HL-60 (cell line): ENCODE measurements at regions not wholly inside any gene's neighbourhood (a gene's known extent, or its start where the extent isn't known, plus 50 kb on each side); places are given as distances from the start of the nearest gene placed in this dataset.

ENCODE experiments used
- DNase-seq, 2 experiments: peaks; one replicate each; pipeline ENCODE4 v3.0.0-alpha.2; 2010 to 2020; ENCODE audit warnings: low read depth in 1 of 2, low spot score in 1 of 2
- H3K27ac ChIP-seq: fragments of 250-450 bp; sonication (Bioruptor Pico); replicated peaks from 2 replicates; pipeline ENCODE4 v1.5.1; 2020; ENCODE audit warnings: mild to moderate bottlenecking, moderate library complexity
- H3K27me3 ChIP-seq: fragments of 250-450 bp; sonication (Bioruptor Pico); 2 replicates; pipeline ENCODE4 v1.5.1; 2021; ENCODE audit warnings: mild to moderate bottlenecking, moderate library complexity; ENCODE audit not compliant: insufficient read depth, poor library complexity, severe bottlenecking
- H3K4me3 ChIP-seq: replicated peaks from 2 replicates; pipeline ENCODE4 v1.5.1; 2011; ENCODE audit warnings: mild to moderate bottlenecking, control low read depth, low read length; ENCODE audit not compliant: insufficient read depth
- GABPA ChIP-seq: IDR thresholded peaks from 2 replicates; pipeline ENCODE4 v1.6.1; 2012; ENCODE audit warnings: low read depth
- POLR2AphosphoS5 ChIP-seq: IDR thresholded peaks from 2 replicates; pipeline ENCODE4 v1.6.1; 2012; ENCODE audit warnings: low read depth
- SPI1 ChIP-seq: IDR thresholded peaks from 2 replicates; pipeline ENCODE4 v1.6.1; 2012; ENCODE audit warnings: low read depth, mild to moderate bottlenecking, borderline replicate concordance
- TF ChIP-seq, protein P1 (sequence below): IDR thresholded peaks from 2 replicates; pipeline ENCODE4 v1.6.1; 2012; ENCODE audit warnings: low read depth; ENCODE audit not compliant: insufficient replicate concordance
- TF ChIP-seq, protein P2 (sequence below): IDR thresholded peaks from one replicate; pipeline ENCODE4 v1.5.1; 2011; ENCODE audit warnings: low read length, control low read depth, inconsistent platforms; ENCODE audit not compliant: insufficient read depth

DNA sequence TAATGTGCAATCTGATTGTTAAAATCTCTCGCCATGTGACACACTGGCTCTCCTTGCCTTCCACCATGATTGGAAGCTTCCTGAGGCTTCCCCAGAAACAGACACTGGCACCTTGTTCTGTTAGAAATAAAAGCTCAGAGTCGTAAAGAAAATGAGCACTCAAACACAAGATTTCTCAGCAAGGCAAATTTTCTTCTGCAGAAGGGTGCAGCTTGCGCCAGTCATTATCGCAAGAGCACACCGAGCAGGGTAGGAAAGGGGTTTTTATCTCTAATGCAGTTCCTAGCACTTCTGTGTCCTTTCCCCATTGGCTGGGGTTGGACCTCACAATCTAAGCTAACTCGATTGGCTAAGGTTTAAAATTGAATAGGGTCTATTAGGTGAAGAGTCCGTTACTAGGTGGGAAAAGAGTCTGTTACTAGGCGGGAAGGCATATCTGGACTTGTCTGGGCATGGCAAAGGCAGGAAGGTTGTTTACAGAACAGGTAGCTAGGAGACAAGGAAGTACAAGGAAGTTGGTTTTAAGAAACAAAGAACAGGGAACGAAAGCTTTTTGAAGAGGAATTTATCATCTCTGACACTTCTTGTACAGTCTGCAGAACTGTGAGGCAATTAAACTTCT is 62.6 kb upstream of the BICD1 start:
- H3K27ac ChIP-seq: no peak overlapping the region
- TF ChIP-seq GABPA (no peak), SPI1 (no peak), POLR2AphosphoS5 (no peak)
- TF ChIP-seq, protein P1, sequence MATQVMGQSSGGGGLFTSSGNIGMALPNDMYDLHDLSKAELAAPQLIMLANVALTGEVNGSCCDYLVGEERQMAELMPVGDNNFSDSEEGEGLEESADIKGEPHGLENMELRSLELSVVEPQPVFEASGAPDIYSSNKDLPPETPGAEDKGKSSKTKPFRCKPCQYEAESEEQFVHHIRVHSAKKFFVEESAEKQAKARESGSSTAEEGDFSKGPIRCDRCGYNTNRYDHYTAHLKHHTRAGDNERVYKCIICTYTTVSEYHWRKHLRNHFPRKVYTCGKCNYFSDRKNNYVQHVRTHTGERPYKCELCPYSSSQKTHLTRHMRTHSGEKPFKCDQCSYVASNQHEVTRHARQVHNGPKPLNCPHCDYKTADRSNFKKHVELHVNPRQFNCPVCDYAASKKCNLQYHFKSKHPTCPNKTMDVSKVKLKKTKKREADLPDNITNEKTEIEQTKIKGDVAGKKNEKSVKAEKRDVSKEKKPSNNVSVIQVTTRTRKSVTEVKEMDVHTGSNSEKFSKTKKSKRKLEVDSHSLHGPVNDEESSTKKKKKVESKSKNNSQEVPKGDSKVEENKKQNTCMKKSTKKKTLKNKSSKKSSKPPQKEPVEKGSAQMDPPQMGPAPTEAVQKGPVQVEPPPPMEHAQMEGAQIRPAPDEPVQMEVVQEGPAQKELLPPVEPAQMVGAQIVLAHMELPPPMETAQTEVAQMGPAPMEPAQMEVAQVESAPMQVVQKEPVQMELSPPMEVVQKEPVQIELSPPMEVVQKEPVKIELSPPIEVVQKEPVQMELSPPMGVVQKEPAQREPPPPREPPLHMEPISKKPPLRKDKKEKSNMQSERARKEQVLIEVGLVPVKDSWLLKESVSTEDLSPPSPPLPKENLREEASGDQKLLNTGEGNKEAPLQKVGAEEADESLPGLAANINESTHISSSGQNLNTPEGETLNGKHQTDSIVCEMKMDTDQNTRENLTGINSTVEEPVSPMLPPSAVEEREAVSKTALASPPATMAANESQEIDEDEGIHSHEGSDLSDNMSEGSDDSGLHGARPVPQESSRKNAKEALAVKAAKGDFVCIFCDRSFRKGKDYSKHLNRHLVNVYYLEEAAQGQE: no peak
- TF ChIP-seq, protein P2, sequence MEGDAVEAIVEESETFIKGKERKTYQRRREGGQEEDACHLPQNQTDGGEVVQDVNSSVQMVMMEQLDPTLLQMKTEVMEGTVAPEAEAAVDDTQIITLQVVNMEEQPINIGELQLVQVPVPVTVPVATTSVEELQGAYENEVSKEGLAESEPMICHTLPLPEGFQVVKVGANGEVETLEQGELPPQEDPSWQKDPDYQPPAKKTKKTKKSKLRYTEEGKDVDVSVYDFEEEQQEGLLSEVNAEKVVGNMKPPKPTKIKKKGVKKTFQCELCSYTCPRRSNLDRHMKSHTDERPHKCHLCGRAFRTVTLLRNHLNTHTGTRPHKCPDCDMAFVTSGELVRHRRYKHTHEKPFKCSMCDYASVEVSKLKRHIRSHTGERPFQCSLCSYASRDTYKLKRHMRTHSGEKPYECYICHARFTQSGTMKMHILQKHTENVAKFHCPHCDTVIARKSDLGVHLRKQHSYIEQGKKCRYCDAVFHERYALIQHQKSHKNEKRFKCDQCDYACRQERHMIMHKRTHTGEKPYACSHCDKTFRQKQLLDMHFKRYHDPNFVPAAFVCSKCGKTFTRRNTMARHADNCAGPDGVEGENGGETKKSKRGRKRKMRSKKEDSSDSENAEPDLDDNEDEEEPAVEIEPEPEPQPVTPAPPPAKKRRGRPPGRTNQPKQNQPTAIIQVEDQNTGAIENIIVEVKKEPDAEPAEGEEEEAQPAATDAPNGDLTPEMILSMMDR: no peak
- H3K27me3 ChIP-seq: no peaks in the 10 kb centered on the region
- no peak overlapping the region for H3K4me3 ChIP-seq
- DNase-seq: no peak

DNA sequence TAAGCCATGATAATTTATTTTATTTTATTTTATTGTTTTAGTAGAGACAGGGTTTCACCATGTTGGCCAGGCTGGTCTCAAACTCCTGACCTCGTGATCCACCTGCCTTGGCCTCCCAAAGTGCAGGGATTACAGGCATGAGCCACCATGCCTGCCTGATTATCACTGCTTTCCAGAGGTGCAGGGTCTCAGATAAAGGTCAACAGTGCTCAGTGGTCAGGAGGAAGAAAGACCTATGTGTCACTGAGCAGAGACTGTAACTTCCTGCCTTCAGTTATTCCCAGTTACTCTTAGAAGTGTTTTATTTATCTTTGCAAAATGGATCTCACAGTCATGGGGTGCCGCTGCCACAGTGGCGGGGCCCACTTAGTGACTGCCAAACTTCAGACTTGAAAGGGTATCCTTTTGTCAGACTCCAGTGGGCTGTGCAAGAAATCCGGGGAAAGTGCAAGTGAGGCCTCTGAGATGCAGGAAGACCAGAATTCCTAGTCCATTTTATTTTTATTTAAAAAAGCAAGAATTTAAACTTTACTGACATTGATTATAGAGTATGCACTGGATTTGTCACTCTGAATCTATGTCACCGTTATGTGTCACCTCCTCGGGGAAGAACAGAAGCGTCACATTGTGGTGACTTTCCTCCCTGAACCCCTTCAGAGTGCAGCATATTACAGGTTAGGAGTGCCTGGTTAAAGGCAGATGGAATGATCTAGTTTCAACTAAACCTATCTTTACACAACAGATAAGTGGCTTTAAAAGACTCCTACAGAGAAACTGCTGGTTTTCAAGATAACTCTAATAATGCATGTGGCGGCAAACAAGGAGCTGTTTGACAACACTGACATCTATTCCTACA is 59.1 kb upstream of the BICD1 start:
- Histone ChIP-seq H3K27me3 (no peaks in the 10 kb centered on the region), H3K4me3 (no peak overlapping the region), H3K27ac (no peak overlapping the region)
- TF ChIP-seq SPI1: no peak
- TF ChIP-seq, protein P2: no peak
- no peak for TF ChIP-seq GABPA
- TF ChIP-seq POLR2AphosphoS5: no peak
- TF ChIP-seq, protein P1: no peak
- no peak for DNase-seq

DNA sequence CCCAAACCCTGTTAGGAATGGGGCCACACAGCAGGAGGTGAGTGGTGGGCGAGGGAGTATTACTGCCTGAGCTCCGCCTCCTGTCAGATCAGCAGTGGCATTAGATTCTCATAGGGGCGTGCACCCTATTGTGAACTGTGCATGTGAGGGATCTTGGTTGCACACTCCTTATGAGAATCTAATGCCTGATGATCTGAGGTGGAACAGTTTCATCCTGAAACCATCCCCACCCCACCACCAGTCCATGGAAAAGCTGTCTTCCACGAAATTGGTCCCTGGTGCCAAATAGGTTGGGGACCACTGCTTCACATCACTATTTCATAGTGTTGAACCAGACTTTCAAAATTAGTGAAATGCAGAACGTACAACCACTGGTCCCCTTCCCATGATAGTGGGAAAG is 57.9 kb upstream of the BICD1 start:
- H3K27me3 ChIP-seq: no peaks in the 10 kb centered on the region
- TF ChIP-seq GABPA: no peak
- no peak for TF ChIP-seq SPI1
- TF ChIP-seq POLR2AphosphoS5: no peak
- TF ChIP-seq, protein P1: no peak
- H3K4me3 ChIP-seq: no peak overlapping the region
- DNase-seq: no peak
- no peak overlapping the region for H3K27ac ChIP-seq
